PC-3 (cell line): ENCODE measurements at regions not wholly inside any gene's neighbourhood (a gene's known extent, or its start where the extent isn't known, plus 50 kb on each side); places are given as distances from the start of the nearest gene placed in this dataset.

ENCODE experiments used
- ATAC-seq: fragments of 200-7000 bp; cut with Tn5 transposase; 2 replicates; pipeline ENCODE4 v1.9.1; 2020; ENCODE audit warnings: mild to moderate bottlenecking, moderate library complexity
- BruUV-seq: library from RNA; stranded (reverse); fragments of 400-500 nt; replicated peaks from 2 replicates; lab custom pipeline; 2021; lab: Mats Ljungman, UMichigan
- CTCF ChIA-PET: fragments of 300-600 bp; sonication (Branson Sonifier 250); formaldehyde crosslinking; loops from one replicate; lab custom pipeline; 2022; ENCODE audit warnings: antibody characterized with exemption; lab: Charles Lee
- POLR2A ChIA-PET: fragments of 300-600 bp; sonication (Branson Sonifier 250); formaldehyde crosslinking; loops from one replicate; lab custom pipeline; 2022; ENCODE audit warnings: antibody characterized with exemption; ENCODE audit not compliant: unreplicated experiment; lab: Charles Lee
- DNase-seq: peaks from one replicate; pipeline ENCODE4 v3.0.0-alpha.2; 2015
- H2AFZ ChIP-seq: fragments of 300-600 bp; sonication (generic); 2 replicates; pipeline ENCODE4 v1.6.0; 2016; ENCODE audit warnings: antibody characterized with exemption, low read length
- H3F3A ChIP-seq: fragments of 300-600 bp; sonication (generic); one replicate; pipeline ENCODE4 v1.6.0; 2017; ENCODE audit warnings: antibody characterized with exemption, low read length, control low read depth, mild to moderate bottlenecking; ENCODE audit not compliant: unreplicated experiment
- H3K27ac ChIP-seq: fragments of 300-600 bp; sonication (generic); 2 replicates; pipeline ENCODE4 v1.5.1; 2016; ENCODE audit warnings: mild to moderate bottlenecking, low read length
- H3K27me3 ChIP-seq: fragments of 300-600 bp; sonication (generic); 2 replicates; pipeline ENCODE4 v1.6.1; 2016; ENCODE audit warnings: low read length, mixed read lengths
- H3K36me3 ChIP-seq: fragments of 300-600 bp; sonication (generic); 2 replicates; pipeline ENCODE4 v1.6.1; 2016; ENCODE audit warnings: low read depth, mixed run types, low read length, mixed read lengths
- H3K4me1 ChIP-seq: fragments of 300-600 bp; sonication (generic); 2 replicates; pipeline ENCODE4 v1.5.1; 2016; ENCODE audit warnings: low read length; ENCODE audit not compliant: insufficient read depth
- H3K4me2 ChIP-seq: fragments of 300-600 bp; sonication (generic); 2 replicates; pipeline ENCODE4 v1.6.0; 2016; ENCODE audit warnings: low read length
- H3K4me3 ChIP-seq: fragments of 300-600 bp; sonication (generic); 2 replicates; pipeline ENCODE4 v1.5.1; 2016; ENCODE audit warnings: mild to moderate bottlenecking, low read length, mixed read lengths
- H3K79me2 ChIP-seq: fragments of 300-600 bp; sonication (generic); 2 replicates; pipeline ENCODE4 v1.6.1; 2017; ENCODE audit warnings: low read length, mixed read lengths
- H3K9ac ChIP-seq: fragments of 300-600 bp; sonication (generic); 2 replicates; pipeline ENCODE4 v1.6.0; 2016; ENCODE audit warnings: mild to moderate bottlenecking, low read length
- H3K9me2 ChIP-seq: fragments of 300-600 bp; sonication (generic); replicated peaks from 2 replicates; pipeline ENCODE4 v1.6.1; 2016; ENCODE audit warnings: mixed run types, low read length, mixed read lengths
- H3K9me3 ChIP-seq: fragments of 300-600 bp; sonication (generic); 2 replicates; pipeline ENCODE4 v1.6.1; 2016; ENCODE audit warnings: low read length, mixed read lengths
- H4K20me1 ChIP-seq: fragments of 300-600 bp; sonication (generic); 2 replicates; pipeline ENCODE4 v1.6.1; 2016; ENCODE audit warnings: low read length, mixed read lengths
- CTCF ChIP-seq: fragments of 300-600 bp; sonication (generic); conservative IDR thresholded peaks from 2 replicates; pipeline ENCODE4 v1.5.1; 2017; ENCODE audit warnings: antibody characterized with exemption, low read depth, mild to moderate bottlenecking, low read length
- EZH2 ChIP-seq: fragments of 300-600 bp; sonication (generic); IDR thresholded peaks from one replicate; pipeline ENCODE4 v1.6.1; 2017; ENCODE audit warnings: antibody characterized with exemption, mild to moderate bottlenecking, low read length; ENCODE audit not compliant: unreplicated experiment
- EZH2phosphoT487 ChIP-seq: fragments of 300-600 bp; sonication (generic); IDR thresholded peaks from 2 replicates; pipeline ENCODE4 v1.6.1; 2018; ENCODE audit warnings: mild to moderate bottlenecking, antibody characterized with exemption, low read length, borderline replicate concordance
- intact Hi-C: fragments of 100-400 bp; cut with micrococcal nuclease; formaldehyde crosslinking; loops from 2 replicates; pipeline ENCODE4 v1.9.0; 2023

- ChIA-PET CTCF (no interaction called here), POLR2A (no interaction called here)
- TF ChIP-seq CTCF (no peak), EZH2 (no peak), EZH2phosphoT487 (no peak)
- H3K4me2 ChIP-seq = no peak overlapping the region
- ATAC-seq (no peak), DNase-seq (no peak)
- no peaks in the 10 kb centered on the region for H3K9me2 ChIP-seq
- no peaks in the 10 kb centered on the region for H3K9me3 ChIP-seq
- no peaks in the 10 kb centered on the region for H3K79me2 ChIP-seq
- no peak overlapping the region for H3K4me3 ChIP-seq
- intact Hi-C loops = no loop called here
- no peak overlapping the region for H3K27ac ChIP-seq
- H3K36me3 ChIP-seq = no peaks in the 10 kb centered on the region
- BruUV-seq = no TSS peak
- H3K9ac ChIP-seq = no peak overlapping the region
- no peaks in the 10 kb centered on the region for H3K4me1 ChIP-seq
- H4K20me1 ChIP-seq = no peaks in the 10 kb centered on the region
- no peaks in the 10 kb centered on the region for H3K27me3 ChIP-seq
- no peaks in the 10 kb centered on the region for H3F3A ChIP-seq
- H2AFZ ChIP-seq = no peak overlapping the region
These were observed 149.4 kb downstream of the GADD45G start for GRCh38 chr9:89754193-89754592.

- no peaks in the 10 kb centered on the region for H3K79me2 ChIP-seq
- ATAC-seq (no peak), DNase-seq (peak; percentile 30)
- no peaks in the 10 kb centered on the region for H3K9me2 ChIP-seq
- ChIA-PET POLR2A (no interaction called here), CTCF (no interaction called here)
- H3K4me1 ChIP-seq = no peaks in the 10 kb centered on the region
- H3F3A ChIP-seq = no peaks in the 10 kb centered on the region
- no peaks in the 10 kb centered on the region for H3K36me3 ChIP-seq
- H3K4me2 ChIP-seq = no peak overlapping the region
- no peak overlapping the region for H2AFZ ChIP-seq
- intact Hi-C loops = no loop called here
- no peak overlapping the region for H3K9ac ChIP-seq
- H3K27me3 ChIP-seq = peaks cover 3% of the 10 kb centered on the region; the same call in 1 of the 2 replicates
- TF ChIP-seq CTCF = no peak
- BruUV-seq = no TSS peak
- H3K4me3 ChIP-seq = no peak overlapping the region
- no peaks in the 10 kb centered on the region for H4K20me1 ChIP-seq
- H3K9me3 ChIP-seq = no peaks in the 10 kb centered on the region
- no peak overlapping the region for H3K27ac ChIP-seq
These were observed 151.0 kb downstream of the GADD45G start for GRCh38 chr9:89755821-89756220.

- no peak for ATAC-seq
- POLR2A ChIA-PET = no interaction called here
These were observed 152.2 kb downstream of the GADD45G start for GRCh38 chr9:89756891-89757537.

More at GRCh38 chr9:89756891-89757537, 152.2 kb downstream of the GADD45G start:
- H4K20me1 ChIP-seq = no peaks in the 10 kb centered on the region
- TF ChIP-seq EZH2 (no peak), CTCF (no peak), EZH2phosphoT487 (no peak)
- H3K9me3 ChIP-seq = no peaks in the 10 kb centered on the region
- CTCF ChIA-PET = no interaction called here
- H3K9ac ChIP-seq = no peak overlapping the region
- no peak overlapping the region for H3K27ac ChIP-seq
- BruUV-seq = no TSS peak
- no peak overlapping the region for H3K4me2 ChIP-seq
- H3K27me3 ChIP-seq = peaks cover 5% of the 10 kb centered on the region; the same call in 1 of the 2 replicates
- intact Hi-C loops = no loop called here
- DNase-seq = no peak
- H3K9me2 ChIP-seq = no peaks in the 10 kb centered on the region
- H2AFZ ChIP-seq = no peak overlapping the region
- no peaks in the 10 kb centered on the region for H3K36me3 ChIP-seq
- no peaks in the 10 kb centered on the region for H3K4me1 ChIP-seq
- no peak overlapping the region for H3K4me3 ChIP-seq
- no peaks in the 10 kb centered on the region for H3F3A ChIP-seq
- no peaks in the 10 kb centered on the region for H3K79me2 ChIP-seq
